GM18858 (cell line): ENCODE measurements at regions not wholly inside any gene's neighbourhood (a gene's known extent, or its start where the extent isn't known, plus 50 kb on each side); places are given as distances from the start of the nearest gene placed in this dataset.
A peak's percentile ranks its signal among the peaks of the same experiment; 100 is the strongest.

ENCODE experiments used
- ATAC-seq: cut with Tn5 transposase; IDR thresholded peaks from one replicate; pipeline ENCODE4 v1.9.1; 2021; ENCODE audit not compliant: unreplicated experiment

DNA sequence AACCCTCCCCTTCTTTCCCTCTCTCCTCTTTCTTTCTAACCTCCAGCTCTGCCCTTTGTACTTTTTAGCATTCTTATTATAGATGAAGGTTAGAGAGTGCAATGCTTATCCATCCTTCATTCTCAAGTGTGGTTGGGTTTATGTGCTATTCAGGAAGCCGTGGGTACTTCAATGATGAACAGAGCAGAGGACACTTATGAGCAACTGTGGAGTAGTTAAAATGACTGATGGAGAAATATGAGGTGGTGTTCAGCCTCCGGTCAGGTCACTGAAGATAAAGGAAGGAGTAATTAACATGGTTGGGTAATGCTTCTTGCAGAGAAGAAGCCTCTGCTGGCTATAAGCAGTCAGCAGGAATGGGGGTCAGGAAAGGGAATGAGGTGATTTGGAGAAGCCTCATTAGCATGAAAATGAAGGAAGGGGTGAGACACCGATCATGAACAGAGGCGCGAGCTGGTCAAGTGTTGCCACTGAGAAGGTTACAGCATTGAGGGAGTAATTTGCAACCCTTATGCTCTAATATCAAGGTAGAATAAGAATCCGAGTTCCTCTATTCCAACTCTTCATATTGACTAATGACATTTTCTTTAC lies 174.7 kb downstream of the LPIN1 start:
- no peak for ATAC-seq

DNA sequence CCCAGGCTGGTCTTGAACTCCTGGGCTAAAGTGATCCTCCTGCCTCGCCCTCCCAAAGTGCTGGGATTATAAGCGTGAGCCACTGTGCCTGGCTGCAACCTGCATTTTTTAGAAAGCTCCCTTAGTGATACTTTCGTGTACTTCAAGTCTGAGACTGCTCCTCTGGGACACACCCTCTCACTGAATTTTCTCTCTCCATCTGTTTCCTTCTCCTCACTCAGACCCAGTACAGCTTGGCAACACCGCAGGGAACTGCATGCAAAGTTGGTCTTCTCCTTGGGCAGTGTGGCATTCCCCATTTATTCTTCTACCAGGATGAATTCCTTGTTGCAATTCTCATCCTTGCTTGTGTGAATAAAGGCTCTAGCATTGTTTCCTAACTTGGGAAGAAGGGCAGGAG lies 175.9 kb downstream of the LPIN1 start:
- no peak for ATAC-seq

DNA sequence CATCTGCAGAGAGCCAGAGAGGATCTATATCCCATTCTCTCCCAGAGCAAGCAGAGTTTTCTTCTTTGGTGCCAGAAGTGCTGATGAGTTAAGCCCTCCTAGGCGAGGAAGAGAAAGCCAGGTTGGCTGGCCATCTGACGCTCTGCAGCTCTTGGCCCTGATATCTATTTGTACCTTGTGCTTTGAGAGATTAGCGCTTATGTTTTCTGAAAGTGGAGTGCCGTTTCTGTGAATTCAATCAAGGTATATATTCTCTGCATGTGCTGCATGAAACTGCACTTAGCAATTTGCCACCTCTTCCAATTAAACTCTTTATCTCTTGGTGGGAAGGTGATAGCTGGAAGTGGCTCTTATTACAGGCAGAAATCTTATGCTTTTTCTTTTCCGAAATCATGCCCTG lies 177.5 kb downstream of the LPIN1 start:
- ATAC-seq = no peak

DNA sequence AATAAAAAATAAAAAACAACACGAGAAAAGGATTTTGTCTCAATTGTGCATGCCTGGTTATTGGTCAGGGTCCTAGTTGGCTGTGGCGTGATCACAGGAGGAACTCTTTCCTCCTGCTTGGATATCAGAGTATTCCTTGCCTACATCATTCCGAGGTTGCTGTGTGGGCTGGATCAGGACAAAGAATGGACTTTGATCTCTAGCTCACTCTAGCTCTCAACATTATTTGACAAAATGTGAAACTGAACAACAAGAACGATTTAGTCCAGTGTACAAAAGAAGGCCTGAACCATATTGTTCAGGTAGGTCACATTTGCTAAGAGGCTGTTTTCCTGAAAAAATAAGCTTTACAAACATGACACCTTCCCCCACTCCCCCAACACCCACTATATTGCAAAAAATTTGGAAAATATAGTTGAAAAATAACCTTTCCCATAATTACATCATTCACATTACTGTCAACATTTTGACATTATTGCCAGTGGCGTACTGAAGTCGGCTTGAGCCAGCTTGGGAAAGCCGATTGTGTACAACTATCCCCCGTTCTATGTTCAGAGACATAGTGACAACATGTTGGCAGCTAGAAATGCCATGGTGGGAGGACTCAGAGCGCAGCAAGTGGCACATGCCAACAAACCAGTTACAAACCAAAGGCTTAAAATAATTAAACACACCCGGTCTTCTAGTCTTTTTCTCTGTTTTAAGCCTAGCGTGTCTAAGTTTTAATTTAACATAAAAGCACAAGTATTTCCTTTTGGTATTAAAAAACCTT lies 179.0 kb downstream of the LPIN1 start:
- ATAC-seq = no peak

DNA sequence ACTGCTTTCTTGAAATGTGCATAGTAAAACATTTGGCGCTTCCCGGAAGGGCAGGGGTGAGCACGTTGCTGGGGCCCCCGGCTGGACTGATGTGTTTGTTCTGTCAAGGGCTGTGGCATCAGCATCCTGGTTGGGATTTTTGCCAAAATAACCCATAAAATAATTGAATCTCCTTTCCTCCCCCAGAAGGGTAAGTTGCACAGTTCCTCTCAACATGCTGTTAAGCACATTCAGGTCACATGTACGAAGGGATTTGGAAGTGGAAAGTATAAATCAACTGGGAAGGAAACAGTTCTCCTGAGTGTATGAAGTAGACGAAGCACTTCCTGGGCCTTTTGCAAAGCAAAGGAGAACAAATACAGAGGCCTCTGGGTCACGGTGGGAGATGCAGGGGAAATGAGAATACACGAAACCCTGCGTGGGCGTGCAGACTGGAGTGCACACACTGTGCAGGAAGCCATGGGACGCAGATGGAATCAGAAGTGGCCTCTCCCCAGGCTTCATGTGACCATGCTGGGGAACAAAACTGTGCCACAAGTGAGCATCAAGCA lies 183.9 kb downstream of the LPIN1 start:
- no peak for ATAC-seq

DNA sequence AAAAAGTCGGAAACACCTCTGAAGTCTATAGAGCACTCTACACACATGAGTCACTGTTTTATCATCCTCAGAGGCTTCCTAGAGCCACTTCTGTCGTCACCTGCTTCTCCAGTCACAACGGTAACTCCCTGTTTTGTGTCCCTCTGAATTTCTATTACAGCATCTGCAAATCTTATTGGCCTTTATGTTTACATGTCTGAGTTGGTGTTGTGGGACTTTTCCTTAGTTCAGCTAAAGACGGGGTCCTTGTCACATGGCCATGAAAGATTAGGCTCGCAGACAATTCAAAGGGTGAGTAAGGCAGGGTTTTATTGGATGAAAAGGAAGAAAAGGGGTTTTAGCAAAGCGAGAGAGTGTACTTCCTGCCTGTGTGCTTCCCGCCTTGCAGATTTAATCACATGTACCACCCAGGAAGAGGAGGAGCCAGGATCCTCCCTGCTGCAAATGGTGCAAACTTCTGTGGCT lies 185.6 kb downstream of the LPIN1 start:
- no peak for ATAC-seq

DNA sequence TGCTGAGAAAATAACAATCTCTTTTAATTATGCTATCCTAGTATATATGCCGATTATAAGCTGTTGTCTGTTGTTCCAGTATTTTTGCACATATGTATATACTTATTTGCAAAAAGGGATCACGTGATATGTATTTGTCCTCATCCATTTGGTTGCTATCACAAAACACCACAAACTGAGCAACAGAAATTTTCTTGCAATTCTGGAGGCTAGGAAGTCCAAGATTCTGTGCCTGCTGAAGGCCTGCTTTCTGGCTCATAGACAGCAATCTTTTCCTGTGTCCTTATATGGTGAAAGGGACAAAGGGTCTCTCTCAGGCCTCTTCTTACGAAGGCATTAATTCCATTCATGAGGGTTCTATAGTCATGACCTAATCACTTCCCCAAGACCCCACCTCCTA lies 186.5 kb downstream of the LPIN1 start:
- ATAC-seq = no peak

DNA sequence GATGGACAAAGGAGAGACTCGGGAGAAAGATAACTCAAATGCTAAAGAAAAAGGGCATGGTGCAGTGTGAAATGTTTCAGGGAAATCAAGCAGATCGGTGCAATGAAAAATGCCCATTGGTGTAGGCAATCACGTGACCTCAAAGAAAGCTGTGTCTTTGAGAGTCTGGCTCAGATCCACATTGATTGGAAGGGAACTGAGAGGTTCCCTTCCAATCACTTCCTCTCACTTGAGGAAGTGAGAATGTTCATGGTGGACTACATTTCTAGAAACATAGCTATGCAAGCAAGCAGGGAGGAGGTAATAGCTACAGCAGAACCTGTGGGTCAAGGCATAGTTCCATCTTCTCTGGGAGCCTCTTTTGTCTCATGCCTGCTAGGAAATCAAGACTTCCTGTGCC lies 187.4 kb downstream of the LPIN1 start:
- ATAC-seq = peak; percentile 83

DNA sequence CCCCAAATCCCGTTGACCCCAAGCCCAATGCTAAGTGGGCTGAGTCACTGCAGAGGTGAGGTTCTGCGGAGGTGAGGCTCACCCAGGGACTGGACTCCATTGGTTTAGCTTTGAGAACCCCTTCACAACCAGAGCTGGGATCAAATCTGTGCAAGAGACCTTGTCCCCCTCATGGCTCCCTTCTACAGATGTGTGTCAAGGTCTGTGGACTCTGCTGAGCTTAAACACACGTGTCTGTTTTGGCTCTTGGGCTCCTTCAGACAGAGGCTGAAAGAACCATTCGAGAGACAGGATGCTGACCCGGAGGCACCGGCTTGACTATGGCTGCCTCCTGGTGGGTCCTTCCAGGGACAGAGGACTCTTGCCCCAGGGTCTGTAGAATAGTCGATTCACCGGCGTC lies 190.3 kb downstream of the LPIN1 start:
- no peak for ATAC-seq

DNA sequence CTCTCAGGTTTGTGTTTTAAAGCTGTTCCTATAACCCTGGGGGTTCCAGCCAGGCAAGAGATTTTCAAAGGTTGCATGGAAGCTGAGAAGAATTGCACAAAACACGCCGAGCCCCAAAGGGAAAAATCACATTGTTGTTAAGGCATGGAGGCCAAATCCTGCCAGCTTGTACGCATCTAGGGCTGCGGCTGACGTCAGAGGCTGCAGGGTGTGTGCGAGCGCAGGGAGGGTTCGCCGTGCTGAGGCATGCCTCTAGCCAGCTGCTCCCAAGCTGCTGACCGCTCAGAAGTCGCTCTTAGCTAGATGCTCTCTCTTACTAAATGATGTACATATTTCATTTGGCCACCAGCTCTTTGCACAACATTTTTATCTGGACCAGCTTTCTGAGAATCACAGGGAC lies 191.8 kb downstream of the LPIN1 start:
- no peak for ATAC-seq

DNA sequence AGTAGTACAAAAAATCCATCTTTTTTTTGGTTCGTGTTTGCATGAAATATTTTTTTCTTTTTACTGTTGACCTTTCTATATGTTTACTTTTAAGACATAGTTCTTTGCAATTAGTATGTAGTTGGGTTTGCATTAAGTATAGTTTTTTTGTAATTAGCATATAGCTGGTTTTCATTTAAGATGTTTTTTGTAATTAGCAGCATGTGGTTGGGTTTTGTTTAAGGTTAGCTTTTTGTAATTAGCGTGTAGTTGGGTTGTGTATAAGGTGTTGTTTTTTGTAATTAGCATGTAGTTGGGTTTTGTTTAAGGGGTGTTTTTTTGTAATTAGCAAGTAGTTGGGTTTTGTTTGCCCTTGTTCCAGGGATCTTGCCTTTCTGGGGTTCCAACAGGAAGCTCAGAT lies 193.1 kb downstream of the LPIN1 start:
- no peak for ATAC-seq

DNA sequence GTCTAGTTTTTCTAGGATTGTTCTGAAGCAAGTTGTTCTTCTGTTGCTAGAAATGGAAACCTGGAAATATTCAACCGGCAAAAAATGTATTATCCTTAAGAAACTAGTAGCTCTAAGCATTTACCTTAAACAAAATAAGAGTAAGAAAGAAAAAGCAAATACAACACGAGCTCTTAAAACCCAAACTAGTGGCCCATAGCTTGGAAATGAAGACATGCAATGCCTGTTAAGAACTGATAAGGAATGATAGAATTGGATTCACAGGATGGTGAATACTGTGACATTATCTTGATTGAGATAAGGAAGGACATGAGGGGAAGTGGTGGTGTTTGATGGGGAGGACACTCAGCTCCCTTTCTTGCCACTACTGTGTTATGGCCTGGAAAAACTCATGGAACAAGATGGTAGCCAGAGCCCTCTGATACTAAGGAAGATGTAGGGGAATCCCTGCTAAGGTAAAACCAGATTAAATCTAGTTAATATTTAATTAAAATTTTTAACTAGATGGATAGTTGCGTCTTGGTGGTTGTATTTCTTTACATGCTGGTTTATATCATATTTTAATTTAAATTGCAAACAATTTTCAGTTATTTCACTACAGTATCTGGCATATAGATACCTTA lies 193.8 kb downstream of the LPIN1 start:
- ATAC-seq = no peak

DNA sequence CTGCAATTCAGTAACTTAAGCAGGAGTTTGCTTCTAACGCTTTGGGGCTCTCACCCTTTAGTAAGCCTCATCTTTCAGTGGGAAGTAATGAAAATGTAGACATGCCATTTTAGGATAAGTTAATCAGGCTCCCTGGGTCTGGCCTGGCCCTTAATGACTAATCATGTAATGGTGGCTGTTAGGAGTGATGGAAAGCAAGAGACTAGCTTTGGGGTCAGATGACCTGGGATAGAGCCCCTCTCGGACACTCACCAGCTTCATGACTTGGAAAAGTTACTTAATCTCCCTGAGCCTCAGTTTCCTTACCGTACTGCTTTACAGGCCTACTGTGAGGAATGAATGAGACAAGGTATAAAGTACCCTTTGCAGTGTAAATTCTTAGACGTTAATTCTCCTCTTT lies 194.4 kb downstream of the LPIN1 start:
- no peak for ATAC-seq

DNA sequence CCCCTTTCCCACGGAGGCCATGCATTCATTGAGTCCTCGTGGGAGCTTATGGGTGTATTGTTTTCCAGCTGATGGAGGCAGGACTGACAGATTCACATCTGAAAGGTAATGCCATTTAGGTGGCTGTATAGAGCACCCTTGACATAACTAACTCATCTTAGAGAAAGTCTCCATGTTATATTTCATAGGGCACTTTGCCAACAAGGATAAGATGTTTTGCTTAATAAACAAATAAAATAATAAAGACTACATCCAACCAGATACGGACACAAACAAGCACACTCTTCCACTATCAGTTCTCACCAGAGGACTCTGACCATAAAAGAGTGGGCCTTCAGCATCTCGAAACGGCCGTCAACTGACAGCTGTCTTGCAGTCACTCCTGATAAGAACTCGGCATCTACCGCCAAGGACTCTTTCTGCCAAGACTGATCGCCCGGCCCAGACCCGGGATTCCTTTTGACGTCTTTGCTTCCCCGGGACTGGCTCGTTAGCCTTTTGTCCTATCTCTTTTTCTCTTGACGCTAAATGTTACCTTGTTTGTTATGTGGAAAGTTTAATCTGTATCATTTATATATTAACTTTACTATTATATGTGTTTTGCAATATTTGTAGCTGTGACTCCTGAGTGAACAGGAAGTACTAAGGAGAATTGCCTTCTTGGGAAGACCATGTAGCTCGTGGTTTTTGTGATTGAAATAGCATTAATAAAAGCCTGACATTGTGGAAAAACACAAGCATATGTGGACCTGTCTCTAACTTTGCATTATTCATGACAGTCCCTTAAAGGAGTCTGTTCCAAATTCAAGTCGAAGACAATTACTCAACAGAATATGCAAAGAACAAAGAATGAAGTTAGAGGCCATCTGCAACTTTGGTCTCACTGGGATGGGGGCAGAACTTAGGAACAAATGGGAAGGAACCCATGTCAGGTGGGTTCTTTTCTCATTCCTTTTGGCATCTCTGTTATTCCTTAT lies 195.1 kb downstream of the LPIN1 start:
- no peak for ATAC-seq

DNA sequence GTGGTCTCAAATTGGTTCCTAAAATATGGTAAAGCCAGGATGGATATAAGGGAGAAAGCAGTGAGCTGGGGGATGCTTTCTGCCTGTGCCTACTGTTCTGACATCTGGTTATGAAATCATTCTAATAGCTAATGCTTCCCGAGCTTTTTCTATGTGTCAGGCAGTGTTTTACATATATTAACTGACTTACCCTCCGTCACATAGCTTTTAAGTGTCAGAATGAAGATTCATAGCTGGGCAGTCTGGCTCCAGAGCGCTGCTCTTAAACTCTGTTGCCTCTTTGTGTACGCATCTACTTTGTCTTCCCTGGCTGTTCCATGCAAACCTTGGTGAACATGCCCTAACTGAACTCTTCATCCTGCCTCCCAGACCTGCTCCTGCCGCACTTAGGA lies 195.7 kb downstream of the LPIN1 start:
- no peak for ATAC-seq

DNA sequence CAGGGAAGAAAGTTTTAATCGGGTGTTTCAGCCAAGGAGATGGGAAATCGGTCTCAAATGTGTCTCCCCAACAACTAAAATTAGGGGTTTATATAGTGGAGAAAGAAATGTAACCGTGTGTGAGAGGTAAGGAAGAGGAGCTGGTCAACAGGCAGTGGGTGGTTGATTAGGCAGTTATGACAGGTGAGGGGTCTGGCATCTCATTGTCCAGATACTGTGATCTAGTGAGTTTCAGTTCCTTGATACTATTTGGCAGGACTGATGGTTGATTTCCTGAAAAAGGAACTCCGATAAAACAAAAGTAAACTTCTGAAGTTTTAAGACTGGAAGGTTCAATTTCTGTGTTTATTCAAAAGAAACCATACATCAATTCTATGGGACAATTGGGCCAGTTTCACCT lies 197.9 kb downstream of the LPIN1 start:
- no peak for ATAC-seq

DNA sequence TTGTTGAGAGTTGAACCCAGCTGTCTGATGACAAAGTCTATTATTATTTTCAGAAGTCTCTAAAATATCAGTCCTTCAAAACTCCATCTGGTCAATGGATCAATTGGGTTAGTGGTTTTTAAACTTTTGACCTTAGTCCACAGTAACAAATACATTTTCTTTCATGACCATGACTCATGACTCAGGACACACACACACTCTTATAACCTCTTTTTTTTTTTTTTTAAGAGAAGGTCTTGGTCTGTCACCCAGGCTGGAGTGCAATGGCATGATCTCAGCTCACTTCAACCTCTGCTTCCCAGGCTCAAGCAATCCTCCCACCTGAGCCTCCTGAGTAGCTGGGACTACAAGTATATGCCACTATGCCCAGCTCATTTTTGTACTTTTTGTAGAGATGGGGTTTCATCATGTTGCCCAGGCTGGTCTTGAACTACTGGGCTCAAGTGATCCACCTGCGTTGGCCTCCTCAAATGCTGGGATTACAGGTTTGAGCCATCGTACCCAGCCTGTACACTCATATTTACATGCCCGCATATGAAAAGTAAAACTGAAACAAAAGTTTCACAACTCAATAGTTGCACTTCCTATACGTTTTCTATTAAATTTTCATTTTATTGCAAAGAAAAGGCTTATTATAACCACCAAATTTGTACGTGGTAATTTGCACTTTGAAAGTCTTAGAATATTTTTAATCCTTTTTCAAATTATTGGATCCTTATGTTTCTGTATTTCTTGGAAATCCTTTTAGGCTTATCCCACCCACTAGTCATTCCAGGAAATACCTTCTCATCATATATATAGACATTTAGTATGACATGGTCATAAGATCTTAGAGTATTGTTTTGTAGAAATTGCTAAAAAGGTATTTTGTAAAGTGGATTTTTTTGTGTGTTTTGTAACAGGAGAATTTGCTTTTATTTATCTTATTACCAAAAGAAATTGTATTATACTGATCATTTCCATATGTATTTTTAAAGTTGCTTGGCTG lies 199.0 kb downstream of the LPIN1 start:
- ATAC-seq = peak; percentile 93

DNA sequence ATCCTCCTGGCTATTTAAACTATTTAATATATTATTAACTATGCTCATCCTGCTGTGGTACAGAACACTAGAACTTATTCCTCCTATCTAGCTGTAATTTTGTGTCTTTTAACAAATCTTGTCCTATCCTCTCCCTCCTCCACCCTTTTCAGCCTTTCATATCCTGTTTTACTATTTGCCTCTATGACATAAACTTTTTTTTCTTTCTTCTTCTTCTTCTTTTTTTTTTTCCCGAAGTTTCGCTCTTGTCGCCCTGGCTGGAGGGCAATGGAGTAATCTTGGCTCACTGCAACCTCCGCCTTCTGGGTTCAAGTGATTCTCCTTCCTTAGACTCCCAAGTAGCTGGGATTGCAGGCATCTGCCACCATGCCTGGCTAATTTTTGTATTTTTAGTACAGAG lies 201.5 kb downstream of the LPIN1 start:
- no peak for ATAC-seq

DNA sequence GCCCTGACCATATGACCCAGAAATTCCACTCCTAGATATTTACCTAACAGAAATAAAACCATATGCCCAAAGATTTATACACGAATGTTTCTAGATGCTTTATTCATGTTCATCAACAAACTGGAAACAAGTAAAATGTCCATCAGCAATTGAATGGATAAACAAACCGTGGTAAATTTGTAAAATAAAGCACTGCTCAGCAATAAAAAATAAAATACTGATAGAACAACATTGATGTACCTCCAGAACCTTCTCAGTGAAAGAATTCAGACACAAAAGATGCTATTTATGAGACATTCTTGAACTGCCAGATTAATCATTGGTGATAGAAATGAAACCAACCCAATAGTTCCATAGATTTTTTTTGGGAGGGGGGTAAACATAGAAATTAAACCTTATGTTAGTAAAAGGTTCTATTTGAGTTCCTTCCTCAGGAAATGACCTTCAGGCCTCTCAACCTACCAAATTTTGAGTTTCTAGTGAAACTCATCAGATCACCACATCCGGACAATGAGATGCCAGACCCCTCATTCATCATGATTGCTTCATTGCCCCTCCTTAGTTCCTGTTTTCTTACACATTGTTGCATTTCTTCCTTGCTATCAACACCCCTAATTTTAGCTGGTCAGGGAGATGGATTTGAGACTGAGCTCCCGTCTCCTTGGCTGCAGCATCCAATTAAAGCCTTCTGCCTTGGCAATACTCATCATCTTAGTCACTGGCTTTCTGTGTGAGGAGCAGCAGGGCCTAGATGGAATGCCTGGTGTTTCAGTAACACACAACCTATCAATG lies 203.5 kb downstream of the LPIN1 start:
- ATAC-seq = no peak
